ENCODE measurements at regions not wholly inside any gene's neighbourhood (a gene's known extent, or its start where the extent isn't known, plus 50 kb on each side); places are given as distances from the start of the nearest gene placed in this dataset.

DNA sequence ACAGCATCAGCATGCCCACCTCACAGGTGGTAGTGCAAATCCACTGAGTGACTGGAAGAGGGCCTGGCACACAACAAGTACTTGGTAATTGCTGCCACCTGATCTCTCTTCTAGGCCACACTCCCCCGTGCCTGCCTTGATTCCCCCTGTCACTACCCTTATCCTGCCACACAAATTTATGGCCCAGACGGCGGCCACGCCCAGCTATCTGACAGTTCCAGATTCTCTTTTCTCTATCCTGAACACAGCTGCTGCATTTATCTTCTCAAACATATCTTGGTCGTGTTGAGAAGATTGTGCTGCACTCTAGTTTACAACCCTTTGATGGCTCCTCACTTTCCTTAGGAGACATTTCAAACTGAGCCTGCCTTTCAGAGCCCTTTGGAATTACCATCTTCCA is 585.2 kb downstream of the NTRK3 start:
- TF ChIP-seq EP300 (IDR thresholded peaks at IDR 0.05): no peak
- TF ChIP-seq, protein P1, sequence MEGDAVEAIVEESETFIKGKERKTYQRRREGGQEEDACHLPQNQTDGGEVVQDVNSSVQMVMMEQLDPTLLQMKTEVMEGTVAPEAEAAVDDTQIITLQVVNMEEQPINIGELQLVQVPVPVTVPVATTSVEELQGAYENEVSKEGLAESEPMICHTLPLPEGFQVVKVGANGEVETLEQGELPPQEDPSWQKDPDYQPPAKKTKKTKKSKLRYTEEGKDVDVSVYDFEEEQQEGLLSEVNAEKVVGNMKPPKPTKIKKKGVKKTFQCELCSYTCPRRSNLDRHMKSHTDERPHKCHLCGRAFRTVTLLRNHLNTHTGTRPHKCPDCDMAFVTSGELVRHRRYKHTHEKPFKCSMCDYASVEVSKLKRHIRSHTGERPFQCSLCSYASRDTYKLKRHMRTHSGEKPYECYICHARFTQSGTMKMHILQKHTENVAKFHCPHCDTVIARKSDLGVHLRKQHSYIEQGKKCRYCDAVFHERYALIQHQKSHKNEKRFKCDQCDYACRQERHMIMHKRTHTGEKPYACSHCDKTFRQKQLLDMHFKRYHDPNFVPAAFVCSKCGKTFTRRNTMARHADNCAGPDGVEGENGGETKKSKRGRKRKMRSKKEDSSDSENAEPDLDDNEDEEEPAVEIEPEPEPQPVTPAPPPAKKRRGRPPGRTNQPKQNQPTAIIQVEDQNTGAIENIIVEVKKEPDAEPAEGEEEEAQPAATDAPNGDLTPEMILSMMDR (IDR thresholded peaks at IDR 0.05): no peak
- no peak for TF ChIP-seq POLR2A (IDR thresholded peaks at IDR 0.05; ENCODE audit: low read depth)
- no peak for TF ChIP-seq POLR2AphosphoS5 (IDR thresholded peaks at IDR 0.05)
